ENCODE measurements at regions not wholly inside any gene's neighbourhood (a gene's known extent, or its start where the extent isn't known, plus 50 kb on each side); places are given as distances from the start of the nearest gene placed in this dataset.

DNA sequence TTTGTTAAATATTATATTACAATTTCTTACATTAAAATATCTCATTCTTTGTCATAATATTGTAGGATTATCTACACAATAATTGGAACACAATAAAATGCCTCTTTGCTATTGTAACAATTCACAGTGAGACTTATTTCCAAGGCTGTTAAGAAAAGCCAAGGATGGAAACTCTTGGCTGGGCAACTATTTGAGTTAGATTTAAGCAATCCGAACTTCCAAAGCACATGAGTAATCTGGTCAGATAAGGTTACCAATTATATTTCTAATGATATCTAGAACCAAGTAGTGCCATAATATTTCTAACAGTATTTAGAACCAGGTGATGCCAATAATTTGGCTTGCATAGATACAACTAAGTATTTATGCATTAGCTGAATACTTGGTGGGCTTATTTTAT is 154.7 kb upstream of the KCNK2 start:
- DNase-seq: no peak
- H3K9me3 ChIP-seq: no peaks in the 10 kb centered on the region
- no peak overlapping the region for H3K27ac ChIP-seq
- H3K4me3 ChIP-seq: no peak overlapping the region
- 28 to 66% (median 35%) methylated on average over 1 of the region's 1 CpG for WGBS, 5 donors
- H3K36me3 ChIP-seq: no peaks in the 10 kb centered on the region
- intact Hi-C loops (cut with DNase I; ENCODE audit: low total_unique reads): no loop called here
- no peaks in the 10 kb centered on the region for H3K27me3 ChIP-seq
- H3K4me1 ChIP-seq: peaks cover 0 to 5% (median 2%) of the 10 kb centered on the region in 4 donors
- no peak for TF ChIP-seq EP300 (IDR thresholded peaks at IDR 0.05)
- no peak for TF ChIP-seq POLR2A (IDR thresholded peaks at IDR 0.05)
- TF ChIP-seq POLR2AphosphoS5 (IDR thresholded peaks at IDR 0.05): no peak
- TF ChIP-seq, protein P1, sequence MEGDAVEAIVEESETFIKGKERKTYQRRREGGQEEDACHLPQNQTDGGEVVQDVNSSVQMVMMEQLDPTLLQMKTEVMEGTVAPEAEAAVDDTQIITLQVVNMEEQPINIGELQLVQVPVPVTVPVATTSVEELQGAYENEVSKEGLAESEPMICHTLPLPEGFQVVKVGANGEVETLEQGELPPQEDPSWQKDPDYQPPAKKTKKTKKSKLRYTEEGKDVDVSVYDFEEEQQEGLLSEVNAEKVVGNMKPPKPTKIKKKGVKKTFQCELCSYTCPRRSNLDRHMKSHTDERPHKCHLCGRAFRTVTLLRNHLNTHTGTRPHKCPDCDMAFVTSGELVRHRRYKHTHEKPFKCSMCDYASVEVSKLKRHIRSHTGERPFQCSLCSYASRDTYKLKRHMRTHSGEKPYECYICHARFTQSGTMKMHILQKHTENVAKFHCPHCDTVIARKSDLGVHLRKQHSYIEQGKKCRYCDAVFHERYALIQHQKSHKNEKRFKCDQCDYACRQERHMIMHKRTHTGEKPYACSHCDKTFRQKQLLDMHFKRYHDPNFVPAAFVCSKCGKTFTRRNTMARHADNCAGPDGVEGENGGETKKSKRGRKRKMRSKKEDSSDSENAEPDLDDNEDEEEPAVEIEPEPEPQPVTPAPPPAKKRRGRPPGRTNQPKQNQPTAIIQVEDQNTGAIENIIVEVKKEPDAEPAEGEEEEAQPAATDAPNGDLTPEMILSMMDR (IDR thresholded peaks at IDR 0.05): no peak

DNA sequence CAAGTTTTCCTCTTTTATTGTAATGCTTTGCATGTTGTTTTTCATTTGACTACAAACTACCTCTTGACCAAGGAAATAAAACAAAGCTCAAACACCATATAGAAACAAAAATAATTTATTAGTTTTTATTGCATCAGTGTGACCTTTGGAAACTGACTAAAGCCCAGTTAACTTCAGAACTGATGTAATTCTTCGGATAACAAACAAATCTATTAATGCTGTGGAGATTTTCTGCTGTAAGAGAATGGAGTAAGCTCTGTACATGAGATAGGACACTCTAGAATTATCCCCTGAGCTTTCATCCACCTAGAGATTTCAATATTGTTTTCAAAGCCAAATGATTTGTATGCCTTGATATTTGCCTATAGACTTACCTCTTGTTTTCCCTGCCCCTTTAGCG is 154.0 kb upstream of the KCNK2 start:
- WGBS, 5 donors: 84 to 90% (median 85%) methylated on average over 2 of the region's 2 CpGs
- Histone ChIP-seq H3K36me3 (no peaks in the 10 kb centered on the region), H3K4me1 (peaks cover 0 to 5% (median 2%) of the 10 kb centered on the region in 4 donors), H3K4me3 (no peak overlapping the region), H3K27ac (no peak overlapping the region), H3K27me3 (no peaks in the 10 kb centered on the region), H3K9me3 (no peaks in the 10 kb centered on the region)
- intact Hi-C loops (cut with DNase I; ENCODE audit: low total_unique reads): no loop called here
- TF ChIP-seq, protein P1 (IDR thresholded peaks at IDR 0.05): no peak
- no peak for TF ChIP-seq POLR2AphosphoS5 (IDR thresholded peaks at IDR 0.05)
- TF ChIP-seq POLR2A (IDR thresholded peaks at IDR 0.05): no peak
- TF ChIP-seq EP300 (IDR thresholded peaks at IDR 0.05): no peak
- DNase-seq: no peak

DNA sequence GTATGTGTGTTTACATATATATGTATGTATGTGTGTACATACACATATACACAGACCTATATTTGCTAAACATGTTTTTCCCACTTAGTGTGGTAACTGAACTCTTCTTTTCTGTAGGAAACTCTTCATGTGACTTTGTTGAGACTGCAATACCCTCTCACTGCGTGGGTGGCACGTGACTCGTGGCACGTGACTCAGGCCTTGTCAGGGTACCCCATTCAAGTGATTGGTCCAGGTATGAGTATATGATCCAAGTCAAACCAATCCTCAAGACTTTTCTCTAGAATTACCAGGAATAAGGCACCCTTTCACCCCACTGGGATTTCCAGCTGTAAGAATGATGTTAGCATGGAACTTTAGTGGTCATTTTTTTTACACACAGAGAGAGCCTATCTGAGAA is 149.2 kb upstream of the KCNK2 start:
- no peak overlapping the region for H3K4me3 ChIP-seq
- intact Hi-C loops (cut with DNase I; ENCODE audit: low total_unique reads): no loop called here
- no peaks in the 10 kb centered on the region for H3K36me3 ChIP-seq
- H3K27ac ChIP-seq: no peak overlapping the region
- no peaks in the 10 kb centered on the region for H3K4me1 ChIP-seq
- TF ChIP-seq POLR2AphosphoS5 (IDR thresholded peaks at IDR 0.05) (no peak), EP300 (IDR thresholded peaks at IDR 0.05) (no peak), POLR2A (IDR thresholded peaks at IDR 0.05) (no peak)
- TF ChIP-seq, protein P1 (IDR thresholded peaks at IDR 0.05): no peak
- H3K9me3 ChIP-seq: no peaks in the 10 kb centered on the region
- no peak for DNase-seq
- H3K27me3 ChIP-seq: no peaks in the 10 kb centered on the region
- WGBS, 5 donors: 85 to 97% (median 92%) methylated on average over 4 of the region's 4 CpGs

DNA sequence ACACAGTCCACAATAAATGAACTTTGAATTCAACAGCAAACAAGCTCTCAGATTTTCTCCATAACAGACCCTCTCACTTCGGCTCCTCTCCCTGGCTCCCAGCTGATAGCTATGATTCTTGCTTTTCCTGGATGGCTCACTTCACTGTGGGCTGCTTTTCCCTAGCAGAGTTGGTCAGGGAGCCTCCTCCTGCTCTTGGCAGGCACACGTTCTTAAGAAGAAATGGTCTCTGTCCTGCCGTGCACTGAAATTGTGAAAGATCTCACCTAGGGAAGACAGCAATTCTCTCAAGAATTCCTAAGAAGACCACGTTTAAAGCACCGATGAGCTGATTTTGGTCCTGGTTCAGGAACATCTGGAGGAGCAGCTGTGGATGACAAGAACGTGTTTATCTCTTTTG is 148.5 kb upstream of the KCNK2 start:
- 63 to 83% (median 72%) methylated on average over 6 of the region's 6 CpGs for WGBS, 5 donors

More for the DNA sequence above, 148.5 kb upstream of the KCNK2 start:
- Histone ChIP-seq H3K4me1 (no peaks in the 10 kb centered on the region), H3K9me3 (no peaks in the 10 kb centered on the region), H3K4me3 (no peak overlapping the region), H3K36me3 (no peaks in the 10 kb centered on the region), H3K27me3 (no peaks in the 10 kb centered on the region), H3K27ac (no peak overlapping the region)
- intact Hi-C loops (cut with DNase I; ENCODE audit: low total_unique reads): no loop called here
- no peak for DNase-seq
- TF ChIP-seq POLR2AphosphoS5 (IDR thresholded peaks at IDR 0.05) (no peak), POLR2A (IDR thresholded peaks at IDR 0.05) (no peak), EP300 (IDR thresholded peaks at IDR 0.05) (no peak)
- TF ChIP-seq, protein P1 (IDR thresholded peaks at IDR 0.05): no peak
